Neural cell (in vitro differentiated cells): ENCODE measurements at regions not wholly inside any gene's neighbourhood (a gene's known extent, or its start where the extent isn't known, plus 50 kb on each side); places are given as distances from the start of the nearest gene placed in this dataset.

Experiments
- H2AFZ ChIP-seq: fragments of 200-600, 300-800 bp; sonication (generic), shearing (Covaris generic); 2 replicates; pipeline ENCODE4 v1.6.0; 2014; ENCODE audit warnings: low read depth, mild to moderate bottlenecking, antibody characterized with exemption, low read length, moderate library complexity
- H3F3A ChIP-seq: fragments of 200-600 bp; shearing (Covaris generic); 2 replicates; pipeline ENCODE4 v1.6.1; 2016; ENCODE audit warnings: mild to moderate bottlenecking, moderate library complexity, mixed read lengths, antibody characterized with exemption, low read length; ENCODE audit not compliant: insufficient read depth, poor library complexity, severe bottlenecking
- H3K27ac ChIP-seq: fragments of 200-600, 300-800 bp; sonication (generic), shearing (Covaris generic); 2 replicates; pipeline ENCODE4 v1.5.1; 2014; ENCODE audit warnings: mild to moderate bottlenecking, low read length, moderate library complexity
- H3K27me3 ChIP-seq: fragments of 300-800, 200-600 bp; sonication (generic), shearing (Covaris generic); 2 replicates; pipeline ENCODE4 v1.6.0; 2014; ENCODE audit warnings: mild to moderate bottlenecking, low read depth, low read length, moderate library complexity; ENCODE audit not compliant: insufficient read depth
- H3K36me3 ChIP-seq: fragments of 300-800, 200-600 bp; sonication (generic), shearing (Covaris generic); 2 replicates; pipeline ENCODE4 v1.5.1; 2014; ENCODE audit warnings: mild to moderate bottlenecking, antibody characterized with exemption, low read length, moderate library complexity; ENCODE audit not compliant: insufficient read depth
- H3K4me2 ChIP-seq: fragments of 300-800, 200-600 bp; sonication (generic), shearing (Covaris generic); 2 replicates; pipeline ENCODE4 v1.6.0; 2014; ENCODE audit warnings: mild to moderate bottlenecking, low read length
- H3K4me3 ChIP-seq: fragments of 300-800, 200-600 bp; sonication (generic), shearing (Covaris generic); 2 replicates; pipeline ENCODE4 v1.5.1; 2014; ENCODE audit warnings: mild to moderate bottlenecking, low read length, moderate library complexity
- H3K79me2 ChIP-seq: fragments of 200-600 bp; shearing (Covaris generic); replicated peaks from 2 replicates; pipeline ENCODE4 v1.6.0; 2014; ENCODE audit warnings: mild to moderate bottlenecking, low read length, moderate library complexity; ENCODE audit not compliant: insufficient read depth
- H3K9ac ChIP-seq: fragments of 300-800, 200-600 bp; sonication (generic), shearing (Covaris generic); 2 replicates; pipeline ENCODE4 v1.6.1; 2016; ENCODE audit warnings: mild to moderate bottlenecking, low read length, mixed read lengths
- H3K9me2 ChIP-seq: fragments of 200-600 bp; shearing (Covaris generic); 2 replicates; pipeline ENCODE4 v1.6.1; 2016; ENCODE audit warnings: mild to moderate bottlenecking, low read length, mixed read lengths; ENCODE audit not compliant: insufficient read depth
- H3K9me3 ChIP-seq: fragments of 200-600, 300-800 bp; sonication (generic), shearing (Covaris generic); 2 replicates; pipeline ENCODE4 v1.6.1; 2016; ENCODE audit warnings: mild to moderate bottlenecking, mixed run types, low read length, moderate library complexity, mixed read lengths
- H4K20me1 ChIP-seq: fragments of 200-600 bp; shearing (Covaris generic); 2 replicates; pipeline ENCODE4 v1.6.1; 2016; ENCODE audit warnings: mild to moderate bottlenecking, mixed run types; ENCODE audit not compliant: insufficient read depth
- EP300 ChIP-seq: fragments of 450-650 bp; conservative IDR thresholded peaks from 2 replicates; pipeline ENCODE4 v1.6.1; 2014; ENCODE audit warnings: antibody characterized with exemption, mild to moderate bottlenecking, moderate library complexity; ENCODE audit not compliant: poor library complexity, severe bottlenecking
- EZH2 ChIP-seq: fragments of 200-600, 300-800 bp; shearing (Covaris generic), sonication (generic); IDR thresholded peaks from 2 replicates; pipeline ENCODE4 v1.6.1; 2014; ENCODE audit warnings: antibody characterized with exemption, low read length, borderline replicate concordance, mild to moderate bottlenecking; ENCODE audit not compliant: insufficient read depth, poor library complexity, severe bottlenecking
- MXI1 ChIP-seq: fragments of 450-650 bp; conservative IDR thresholded peaks from 2 replicates; pipeline ENCODE4 v1.6.1; 2014; ENCODE audit warnings: antibody characterized with exemption, mild to moderate bottlenecking; ENCODE audit not compliant: poor library complexity, severe bottlenecking
- POLR2AphosphoS5 ChIP-seq: IDR thresholded peaks from 2 replicates; pipeline ENCODE4 v1.6.1; 2012
- RAD21 ChIP-seq: fragments of 450-650 bp; conservative IDR thresholded peaks from 2 replicates; pipeline ENCODE4 v1.6.1; 2014; ENCODE audit warnings: antibody characterized with exemption, mild to moderate bottlenecking, moderate library complexity
- SMC3 ChIP-seq: fragments of 450-650 bp; conservative IDR thresholded peaks from 2 replicates; pipeline ENCODE4 v1.6.1; 2014; ENCODE audit warnings: antibody characterized with exemption, mild to moderate bottlenecking, moderate library complexity; ENCODE audit not compliant: poor library complexity
- TAF1 ChIP-seq: IDR thresholded peaks from 2 replicates; pipeline ENCODE4 v1.6.1; 2012; ENCODE audit warnings: low read depth
- TF ChIP-seq, protein P1 (sequence below): IDR thresholded peaks from 2 replicates; pipeline ENCODE4 v1.6.1; 2012; ENCODE audit warnings: borderline replicate concordance
- TF ChIP-seq, protein P2 (sequence below): fragments of 450-650 bp; IDR thresholded peaks from 2 replicates; pipeline ENCODE4 v1.5.1; 2014; ENCODE audit warnings: antibody characterized with exemption, mild to moderate bottlenecking, moderate library complexity; ENCODE audit not compliant: poor library complexity, severe bottlenecking

DNA sequence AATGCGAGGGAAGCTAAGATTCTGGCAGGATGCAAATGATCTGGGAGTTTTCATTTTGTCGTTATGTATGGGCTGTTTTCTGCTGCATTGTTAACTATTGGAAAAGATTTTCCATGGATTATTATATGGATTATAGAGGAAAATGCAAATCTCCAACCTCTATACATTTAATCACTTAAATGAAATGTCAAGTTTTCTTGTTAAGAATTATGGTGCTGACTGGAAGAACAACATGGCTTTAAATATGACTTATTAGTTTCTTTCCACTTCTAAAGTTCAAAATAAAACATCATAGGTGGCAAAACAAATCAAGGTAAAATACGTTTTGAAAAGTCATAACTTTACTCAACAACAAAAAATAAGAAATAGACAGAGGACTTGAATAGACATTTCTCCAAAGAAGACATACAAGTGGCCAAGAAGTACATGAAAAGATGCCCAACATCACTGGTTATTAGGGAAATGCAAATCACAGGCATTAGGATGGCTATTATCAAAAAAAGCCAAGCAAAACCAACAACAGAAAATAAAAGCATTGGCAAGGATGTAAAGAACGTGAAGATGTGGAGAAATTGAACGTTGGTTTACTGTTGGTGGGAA is 56.2 kb upstream of the CLDN5 start:
- H3K4me2 ChIP-seq: no peak overlapping the region
- H3K27me3 ChIP-seq: no peaks in the 10 kb centered on the region
- H3K9me2 ChIP-seq: no peaks in the 10 kb centered on the region
- no peaks in the 10 kb centered on the region for H3K79me2 ChIP-seq
- H3K9ac ChIP-seq: no peak overlapping the region
- H3K36me3 ChIP-seq: no peaks in the 10 kb centered on the region
- no peaks in the 10 kb centered on the region for H3K9me3 ChIP-seq
- no peak overlapping the region for H3K4me3 ChIP-seq
- no peak overlapping the region for H3K27ac ChIP-seq
- TF ChIP-seq SMC3 (no peak), POLR2AphosphoS5 (no peak), MXI1 (no peak), EZH2 (no peak), RAD21 (no peak), EP300 (no peak), TAF1 (no peak)
- TF ChIP-seq, protein P1, sequence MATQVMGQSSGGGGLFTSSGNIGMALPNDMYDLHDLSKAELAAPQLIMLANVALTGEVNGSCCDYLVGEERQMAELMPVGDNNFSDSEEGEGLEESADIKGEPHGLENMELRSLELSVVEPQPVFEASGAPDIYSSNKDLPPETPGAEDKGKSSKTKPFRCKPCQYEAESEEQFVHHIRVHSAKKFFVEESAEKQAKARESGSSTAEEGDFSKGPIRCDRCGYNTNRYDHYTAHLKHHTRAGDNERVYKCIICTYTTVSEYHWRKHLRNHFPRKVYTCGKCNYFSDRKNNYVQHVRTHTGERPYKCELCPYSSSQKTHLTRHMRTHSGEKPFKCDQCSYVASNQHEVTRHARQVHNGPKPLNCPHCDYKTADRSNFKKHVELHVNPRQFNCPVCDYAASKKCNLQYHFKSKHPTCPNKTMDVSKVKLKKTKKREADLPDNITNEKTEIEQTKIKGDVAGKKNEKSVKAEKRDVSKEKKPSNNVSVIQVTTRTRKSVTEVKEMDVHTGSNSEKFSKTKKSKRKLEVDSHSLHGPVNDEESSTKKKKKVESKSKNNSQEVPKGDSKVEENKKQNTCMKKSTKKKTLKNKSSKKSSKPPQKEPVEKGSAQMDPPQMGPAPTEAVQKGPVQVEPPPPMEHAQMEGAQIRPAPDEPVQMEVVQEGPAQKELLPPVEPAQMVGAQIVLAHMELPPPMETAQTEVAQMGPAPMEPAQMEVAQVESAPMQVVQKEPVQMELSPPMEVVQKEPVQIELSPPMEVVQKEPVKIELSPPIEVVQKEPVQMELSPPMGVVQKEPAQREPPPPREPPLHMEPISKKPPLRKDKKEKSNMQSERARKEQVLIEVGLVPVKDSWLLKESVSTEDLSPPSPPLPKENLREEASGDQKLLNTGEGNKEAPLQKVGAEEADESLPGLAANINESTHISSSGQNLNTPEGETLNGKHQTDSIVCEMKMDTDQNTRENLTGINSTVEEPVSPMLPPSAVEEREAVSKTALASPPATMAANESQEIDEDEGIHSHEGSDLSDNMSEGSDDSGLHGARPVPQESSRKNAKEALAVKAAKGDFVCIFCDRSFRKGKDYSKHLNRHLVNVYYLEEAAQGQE: no peak
- TF ChIP-seq, protein P2, sequence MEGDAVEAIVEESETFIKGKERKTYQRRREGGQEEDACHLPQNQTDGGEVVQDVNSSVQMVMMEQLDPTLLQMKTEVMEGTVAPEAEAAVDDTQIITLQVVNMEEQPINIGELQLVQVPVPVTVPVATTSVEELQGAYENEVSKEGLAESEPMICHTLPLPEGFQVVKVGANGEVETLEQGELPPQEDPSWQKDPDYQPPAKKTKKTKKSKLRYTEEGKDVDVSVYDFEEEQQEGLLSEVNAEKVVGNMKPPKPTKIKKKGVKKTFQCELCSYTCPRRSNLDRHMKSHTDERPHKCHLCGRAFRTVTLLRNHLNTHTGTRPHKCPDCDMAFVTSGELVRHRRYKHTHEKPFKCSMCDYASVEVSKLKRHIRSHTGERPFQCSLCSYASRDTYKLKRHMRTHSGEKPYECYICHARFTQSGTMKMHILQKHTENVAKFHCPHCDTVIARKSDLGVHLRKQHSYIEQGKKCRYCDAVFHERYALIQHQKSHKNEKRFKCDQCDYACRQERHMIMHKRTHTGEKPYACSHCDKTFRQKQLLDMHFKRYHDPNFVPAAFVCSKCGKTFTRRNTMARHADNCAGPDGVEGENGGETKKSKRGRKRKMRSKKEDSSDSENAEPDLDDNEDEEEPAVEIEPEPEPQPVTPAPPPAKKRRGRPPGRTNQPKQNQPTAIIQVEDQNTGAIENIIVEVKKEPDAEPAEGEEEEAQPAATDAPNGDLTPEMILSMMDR: no peak
- no peaks in the 10 kb centered on the region for H4K20me1 ChIP-seq
- H2AFZ ChIP-seq: no peak overlapping the region
- no peaks in the 10 kb centered on the region for H3F3A ChIP-seq

DNA sequence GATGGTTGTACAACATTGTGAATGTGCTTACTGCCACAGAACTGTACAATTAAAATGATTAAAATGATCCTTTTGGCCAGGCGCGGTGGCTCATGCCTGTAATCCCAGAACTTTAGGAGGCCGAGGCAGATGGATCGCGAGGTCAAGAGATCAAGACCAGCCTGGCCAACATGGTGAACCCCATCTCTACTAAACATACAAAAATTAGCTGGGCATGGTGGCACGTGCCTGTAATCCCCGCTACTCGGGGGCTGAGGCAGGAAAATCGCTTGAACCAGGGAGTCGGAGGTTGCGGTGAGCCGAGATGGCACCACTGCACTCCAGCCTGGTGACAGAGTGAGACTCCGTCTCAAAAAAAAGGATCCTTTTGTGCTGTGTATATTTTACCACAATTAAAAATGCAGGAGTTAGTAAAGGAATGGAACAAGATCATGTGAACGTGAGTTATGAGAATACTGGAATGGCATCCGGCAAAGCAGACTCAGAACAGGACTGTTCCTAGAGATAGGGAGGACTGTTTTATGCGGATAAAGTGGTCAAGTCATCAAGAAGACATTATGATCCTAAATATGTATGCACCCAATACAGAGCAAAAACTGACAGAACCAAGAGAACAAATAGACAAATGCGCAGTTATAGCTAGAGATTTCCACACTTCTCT is 58.0 kb upstream of the CLDN5 start:
- no peaks in the 10 kb centered on the region for H3K9me2 ChIP-seq
- TF ChIP-seq, protein P2: no peak
- TF ChIP-seq EZH2 (no peak), POLR2AphosphoS5 (no peak), SMC3 (no peak), RAD21 (no peak), TAF1 (no peak), EP300 (no peak), MXI1 (no peak)
- TF ChIP-seq, protein P1: no peak
- no peaks in the 10 kb centered on the region for H3K36me3 ChIP-seq
- no peak overlapping the region for H3K4me2 ChIP-seq
- H3K79me2 ChIP-seq: no peaks in the 10 kb centered on the region
- no peaks in the 10 kb centered on the region for H4K20me1 ChIP-seq
- H3K27me3 ChIP-seq: no peaks in the 10 kb centered on the region
- H2AFZ ChIP-seq: no peak overlapping the region
- H3F3A ChIP-seq: no peaks in the 10 kb centered on the region
- H3K27ac ChIP-seq: no peak overlapping the region
- no peaks in the 10 kb centered on the region for H3K9me3 ChIP-seq
- no peak overlapping the region for H3K9ac ChIP-seq
- no peak overlapping the region for H3K4me3 ChIP-seq
